Panc1 (cell line): ENCODE measurements at regions not wholly inside any gene's neighbourhood (a gene's known extent, or its start where the extent isn't known, plus 50 kb on each side); places are given as distances from the start of the nearest gene placed in this dataset.

Experiments used
- ATAC-seq: fragments of 200-7000 bp; cut with Tn5 transposase; 2 replicates; pipeline ENCODE4 v1.9.1; 2020; ENCODE audit warnings: mild to moderate bottlenecking, moderate library complexity
- BruUV-seq: library from RNA; stranded (reverse); fragments of 400-500 nt; replicated peaks from 2 replicates; lab custom pipeline; 2021; lab: Mats Ljungman, UMichigan
- CTCF ChIA-PET: fragments of 300-600 bp; sonication (Branson Sonifier 250); formaldehyde crosslinking; loops from one replicate; lab custom pipeline; 2022; ENCODE audit warnings: antibody characterized with exemption; lab: Charles Lee
- POLR2A ChIA-PET: fragments of 300-600 bp; sonication (Branson Sonifier 250); formaldehyde crosslinking; loops from one replicate; lab custom pipeline; 2022; ENCODE audit warnings: antibody characterized with exemption; lab: Charles Lee
- DNase-seq: peaks from one replicate; pipeline ENCODE4 v3.0.0-alpha.2; 2010; ENCODE audit warnings: low read depth, low spot score
- H3K27ac ChIP-seq: 2 replicates; pipeline ENCODE4 v1.5.1; 2011; ENCODE audit warnings: mild to moderate bottlenecking, low read length, inconsistent platforms
- H3K27me3 ChIP-seq: fragments of 200-500 bp; sonication (Bioruptor generic); 2 replicates; pipeline ENCODE4 v1.6.0; 2014; ENCODE audit warnings: low read length, inconsistent platforms; ENCODE audit not compliant: control insufficient read depth, insufficient read depth
- H3K36me3 ChIP-seq: fragments of 200-500 bp; sonication (Bioruptor generic); 2 replicates; pipeline ENCODE4 v1.5.1; 2014; ENCODE audit warnings: inconsistent platforms, mild to moderate bottlenecking, low read length, moderate library complexity; ENCODE audit not compliant: control insufficient read depth, insufficient read depth
- H3K4me1 ChIP-seq: 2 replicates; pipeline ENCODE4 v1.5.1; 2011; ENCODE audit warnings: inconsistent platforms, mild to moderate bottlenecking, low read length, moderate library complexity; ENCODE audit not compliant: control insufficient read depth, insufficient read depth
- H3K4me3 ChIP-seq, 2 experiments: 2 replicates each; pipeline ENCODE4 v1.5.1; 2011 to 2012; ENCODE audit warnings: low read depth in 2 of 2, low read length in 2 of 2, mild to moderate bottlenecking in 2 of 2, inconsistent platforms in 1 of 2, moderate library complexity in 1 of 2
- H3K9me3 ChIP-seq: fragments of 200-500 bp; sonication (Bioruptor generic); 2 replicates; pipeline ENCODE4 v1.5.1; 2014; ENCODE audit warnings: low read depth, mild to moderate bottlenecking, inconsistent platforms, low read length, moderate library complexity; ENCODE audit not compliant: control insufficient read depth, insufficient read depth
- POLR2AphosphoS5 ChIP-seq: IDR thresholded peaks from 2 replicates; pipeline ENCODE4 v1.6.1; 2012; ENCODE audit warnings: mild to moderate bottlenecking, low read depth, low read length, moderate library complexity
- REST ChIP-seq, 2 experiments: IDR thresholded peaks; 2 replicates each; pipeline ENCODE4 v1.6.1; 2011 to 2012; ENCODE audit warnings: low read depth in 2 of 2, control low read depth in 1 of 2, low read length in 1 of 2, mild to moderate bottlenecking in 1 of 2, moderate library complexity in 1 of 2; ENCODE audit not compliant: insufficient read depth in 1 of 2
- SIN3A ChIP-seq: IDR thresholded peaks from 2 replicates; pipeline ENCODE4 v1.6.1; 2012; ENCODE audit warnings: low read depth, mild to moderate bottlenecking, low read length, moderate library complexity, borderline replicate concordance; ENCODE audit not compliant: insufficient read depth
- TCF7L2 ChIP-seq: IDR thresholded peaks from 2 replicates; pipeline ENCODE4 v1.6.1; 2011; ENCODE audit warnings: mild to moderate bottlenecking, low read depth, low read length, inconsistent platforms
- in situ Hi-C: cut with HindIII; loops from 2 replicates; pipeline ENCODE4 v1.10.0; 2016; ENCODE audit warnings: low sequenced_read_pairs, low pct_unique_long_range_greater_than_20kb
- intact Hi-C: fragments of 100-400 bp; cut with micrococcal nuclease; formaldehyde crosslinking; loops from one replicate; pipeline ENCODE4 v1.10.0; 2022; ENCODE audit not compliant: unreplicated experiment
- TF ChIP-seq, protein P1 (sequence below): fragments of 450-650 bp; IDR thresholded peaks from 2 replicates; pipeline ENCODE4 v1.5.1; 2017; ENCODE audit warnings: mild to moderate bottlenecking

GRCh38 chr13:70666883-70667556, 558.8 kb upstream of the KLHL1 start:
- no peak overlapping the region for H3K27ac ChIP-seq
- no peak overlapping the region for H3K4me3 ChIP-seq
- H3K4me1 ChIP-seq = no peaks in the 10 kb centered on the region
- no peaks in the 10 kb centered on the region for H3K36me3 ChIP-seq
- no peaks in the 10 kb centered on the region for H3K9me3 ChIP-seq
- TF ChIP-seq POLR2AphosphoS5 (no peak), SIN3A (no peak), REST (IDR thresholded peaks at IDR 0.05; ENCODE audit: insufficient read depth in 1 of 2, low read depth in 2 of 2, low read length in 1 of 2) (no peak), TCF7L2 (no peak)
- TF ChIP-seq, protein P1, sequence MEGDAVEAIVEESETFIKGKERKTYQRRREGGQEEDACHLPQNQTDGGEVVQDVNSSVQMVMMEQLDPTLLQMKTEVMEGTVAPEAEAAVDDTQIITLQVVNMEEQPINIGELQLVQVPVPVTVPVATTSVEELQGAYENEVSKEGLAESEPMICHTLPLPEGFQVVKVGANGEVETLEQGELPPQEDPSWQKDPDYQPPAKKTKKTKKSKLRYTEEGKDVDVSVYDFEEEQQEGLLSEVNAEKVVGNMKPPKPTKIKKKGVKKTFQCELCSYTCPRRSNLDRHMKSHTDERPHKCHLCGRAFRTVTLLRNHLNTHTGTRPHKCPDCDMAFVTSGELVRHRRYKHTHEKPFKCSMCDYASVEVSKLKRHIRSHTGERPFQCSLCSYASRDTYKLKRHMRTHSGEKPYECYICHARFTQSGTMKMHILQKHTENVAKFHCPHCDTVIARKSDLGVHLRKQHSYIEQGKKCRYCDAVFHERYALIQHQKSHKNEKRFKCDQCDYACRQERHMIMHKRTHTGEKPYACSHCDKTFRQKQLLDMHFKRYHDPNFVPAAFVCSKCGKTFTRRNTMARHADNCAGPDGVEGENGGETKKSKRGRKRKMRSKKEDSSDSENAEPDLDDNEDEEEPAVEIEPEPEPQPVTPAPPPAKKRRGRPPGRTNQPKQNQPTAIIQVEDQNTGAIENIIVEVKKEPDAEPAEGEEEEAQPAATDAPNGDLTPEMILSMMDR = no peak
- DNase-seq = no peak
- ChIA-PET POLR2A (no interaction called here), CTCF (no interaction called here)
- no TSS peak for BruUV-seq
- in situ Hi-C loops = no loop called here
- H3K27me3 ChIP-seq = no peaks in the 10 kb centered on the region
- intact Hi-C loops = no loop called here
- no peak for ATAC-seq

GRCh38 chr13:70662231-70662940, 554.1 kb upstream of the KLHL1 start:
- CTCF ChIA-PET = no interaction called here
- ATAC-seq = no peak
- Histone ChIP-seq H3K36me3 (no peaks in the 10 kb centered on the region), H3K27ac (no peak overlapping the region), H3K9me3 (no peaks in the 10 kb centered on the region), H3K27me3 (no peaks in the 10 kb centered on the region), H3K4me3 (no peak overlapping the region), H3K4me1 (no peaks in the 10 kb centered on the region)
- BruUV-seq = no TSS peak
- POLR2A ChIA-PET = no interaction called here
- TF ChIP-seq, protein P1 = no peak
- TF ChIP-seq TCF7L2 (no peak), SIN3A (no peak), POLR2AphosphoS5 (no peak), REST (IDR thresholded peaks at IDR 0.05; ENCODE audit: insufficient read depth in 1 of 2, low read depth in 2 of 2, low read length in 1 of 2) (no peak)
- in situ Hi-C loops = no loop called here
- no peak for DNase-seq
- intact Hi-C loops = no loop called here
